NCI-H524 treated with DMSO at 0.1 percent for 48 hours (cell line): ENCODE measurements at regions not wholly inside any gene's neighbourhood (a gene's known extent, or its start where the extent isn't known, plus 50 kb on each side); places are given as distances from the start of the nearest gene placed in this dataset.
"Not testable (repeated sequence)": the region's sequence is repeated elsewhere in the genome, so short reads cannot be mapped to it uniquely, and the experiment has no call there.

Source experiments
- DNase-seq: peaks from one replicate; lab custom pipeline; 2025; lab: John Stamatoyannopoulos, UW

- no peak for DNase-seq
Measured at GRCh38 chr2:14428056-14428455, 204.5 kb upstream of the LRATD1 start.

GRCh38 chr2:14433946-14434495 is 198.5 kb upstream of the LRATD1 start:
- no peak for DNase-seq

GRCh38 chr2:14445670-14446069 is 186.8 kb upstream of the LRATD1 start:
- DNase-seq, result no peak

- DNase-seq, result no peak
Measured at GRCh38 chr2:14448340-14448739, 184.2 kb upstream of the LRATD1 start.

GRCh38 chr2:14451312-14451711 is 181.2 kb upstream of the LRATD1 start:
- no peak for DNase-seq

- DNase-seq, result no peak
Measured at GRCh38 chr2:14454202-14454601, 178.3 kb upstream of the LRATD1 start.

- no peak for DNase-seq
Measured at GRCh38 chr2:14459786-14460325, 172.7 kb upstream of the LRATD1 start.

- no peak for DNase-seq
Measured at GRCh38 chr2:14475994-14476393, 156.5 kb upstream of the LRATD1 start.

- DNase-seq, result no peak
Measured at GRCh38 chr2:14479486-14479885, 153.0 kb upstream of the LRATD1 start.

- no peak for DNase-seq
Measured at GRCh38 chr2:14480120-14480519, 152.4 kb upstream of the LRATD1 start.

- DNase-seq, result no peak
Measured at GRCh38 chr2:14480906-14481305, 151.6 kb upstream of the LRATD1 start.

- no peak for DNase-seq
Measured at GRCh38 chr2:14492920-14493503, 139.5 kb upstream of the LRATD1 start.

- no peak for DNase-seq
Measured at GRCh38 chr2:14494759-14495158, 137.8 kb upstream of the LRATD1 start.

GRCh38 chr2:14501061-14501460 is 131.5 kb upstream of the LRATD1 start:
- DNase-seq, result no peak

GRCh38 chr2:14506955-14507354 is 125.6 kb upstream of the LRATD1 start:
- not testable (repeated sequence) for DNase-seq

- DNase-seq, result no peak
Measured at GRCh38 chr2:14511541-14511940, 121.0 kb upstream of the LRATD1 start.

GRCh38 chr2:14513903-14514302 is 118.6 kb upstream of the LRATD1 start:
- DNase-seq, result no peak

GRCh38 chr2:14516844-14517243 is 115.7 kb upstream of the LRATD1 start:
- no peak for DNase-seq

GRCh38 chr2:14517731-14518130 is 114.8 kb upstream of the LRATD1 start:
- no peak for DNase-seq

- DNase-seq, result no peak
Measured at GRCh38 chr2:14520385-14520945, 112.1 kb upstream of the LRATD1 start.

GRCh38 chr2:14524041-14524802 is 108.3 kb upstream of the LRATD1 start:
- no peak for DNase-seq

- DNase-seq, result no peak
Measured at GRCh38 chr2:14524803-14525080, 107.8 kb upstream of the LRATD1 start.

- DNase-seq, result no peak
Measured at GRCh38 chr2:14530506-14530905, 102.0 kb upstream of the LRATD1 start.
